ENCODE measurements at regions not wholly inside any gene's neighbourhood (a gene's known extent, or its start where the extent isn't known, plus 50 kb on each side); places are given as distances from the start of the nearest gene placed in this dataset.
"Not testable (repeated sequence)": the region's sequence is repeated elsewhere in the genome, so short reads cannot be mapped to it uniquely, and the experiment has no call there.

GRCh38 chr9:41802706-41803105, 326.5 kb downstream of the CNTNAP3B start:
- TF ChIP-seq ZNF274 (IDR thresholded peaks at IDR 0.05; ENCODE audit: low read depth, low read length); SUZ12 (IDR thresholded peaks at IDR 0.05; ENCODE audit: extremely low read depth, insufficient read depth, insufficient read length): not testable (repeated sequence)

Measured in NT2/D1 (cell line).